A673 (cell line): ENCODE measurements at regions not wholly inside any gene's neighbourhood (a gene's known extent, or its start where the extent isn't known, plus 50 kb on each side); places are given as distances from the start of the nearest gene placed in this dataset.
A peak's percentile ranks its signal among the peaks of the same experiment; 100 is the strongest.

ENCODE experiments used
- BruUV-seq: library from RNA; stranded (reverse); fragments of 400-500 nt; replicated peaks from 2 replicates; lab custom pipeline; 2021; lab: Mats Ljungman, UMichigan
- CTCF ChIA-PET: fragments of 300-600 bp; sonication (Branson Sonifier 250); formaldehyde crosslinking; loops from one replicate; lab custom pipeline; 2022; ENCODE audit warnings: antibody characterized with exemption; lab: Charles Lee
- POLR2A ChIA-PET: fragments of 300-600 bp; sonication (Branson Sonifier 250); formaldehyde crosslinking; loops from one replicate; lab custom pipeline; 2022; ENCODE audit warnings: antibody characterized with exemption; ENCODE audit not compliant: low non-redundant PET; lab: Charles Lee
- DNase-seq: peaks from one replicate; pipeline ENCODE4 v3.0.0-alpha.2; 2015; ENCODE audit warnings: low spot score
- H3K27ac ChIP-seq: fragments of 200-600 bp; sonication (generic); 2 replicates; pipeline ENCODE4 v1.5.1; 2016; ENCODE audit warnings: mixed run types, low read depth, mild to moderate bottlenecking, mixed read lengths, antibody characterized with exemption, low read length; ENCODE audit not compliant: poor library complexity, severe bottlenecking
- H3K27me3 ChIP-seq: fragments of 200-600 bp; sonication (generic); replicated peaks from 2 replicates; pipeline ENCODE4 v1.6.1; 2017; ENCODE audit warnings: mixed run types, low read depth, mild to moderate bottlenecking, mixed read lengths, antibody characterized with exemption, low read length; ENCODE audit not compliant: insufficient read depth, poor library complexity
- H3K36me3 ChIP-seq: fragments of 200-600 bp; sonication (generic); 2 replicates; pipeline ENCODE4 v1.6.1; 2016; ENCODE audit warnings: mixed run types, mild to moderate bottlenecking, mixed read lengths, antibody characterized with exemption, low read length; ENCODE audit not compliant: insufficient read depth, poor library complexity, severe bottlenecking
- H3K4me1 ChIP-seq: fragments of 200-600 bp; sonication (generic); 2 replicates; pipeline ENCODE4 v1.6.1; 2017; ENCODE audit warnings: mixed run types, mild to moderate bottlenecking, mixed read lengths, antibody characterized with exemption, low read length; ENCODE audit not compliant: insufficient read depth, poor library complexity, severe bottlenecking
- H3K4me3 ChIP-seq: fragments of 200-600 bp; sonication (generic); 2 replicates; pipeline ENCODE4 v1.5.1; 2016; ENCODE audit warnings: low read depth, mixed run types, mild to moderate bottlenecking, mixed read lengths, low read length; ENCODE audit not compliant: poor library complexity, severe bottlenecking
- H3K9me3 ChIP-seq: fragments of 200-600 bp; sonication (generic); 2 replicates; pipeline ENCODE4 v1.6.1; 2016; ENCODE audit warnings: mixed run types, low read depth, mild to moderate bottlenecking, mixed read lengths, antibody characterized with exemption, low read length; ENCODE audit not compliant: poor library complexity, severe bottlenecking
- EZH2 ChIP-seq: fragments of 200-600 bp; sonication (generic); IDR thresholded peaks from 2 replicates; pipeline ENCODE4 v1.6.1; 2017; ENCODE audit warnings: borderline replicate concordance, low read depth, mild to moderate bottlenecking, mixed read lengths, antibody characterized with exemption, low read length; ENCODE audit not compliant: poor library complexity, severe bottlenecking
- intact Hi-C: fragments of 100-400 bp; cut with micrococcal nuclease; formaldehyde crosslinking; loops from one replicate; pipeline ENCODE4 v1.10.0; 2022; ENCODE audit not compliant: unreplicated experiment
- TF ChIP-seq, protein P1 (sequence below): fragments of 300-800, 200-600 bp; sonication (generic); conservative IDR thresholded peaks from 2 replicates; pipeline ENCODE4 v1.5.1; 2017; ENCODE audit warnings: low read depth, mild to moderate bottlenecking, antibody characterized with exemption, low read length, moderate library complexity, mixed read lengths

DNA sequence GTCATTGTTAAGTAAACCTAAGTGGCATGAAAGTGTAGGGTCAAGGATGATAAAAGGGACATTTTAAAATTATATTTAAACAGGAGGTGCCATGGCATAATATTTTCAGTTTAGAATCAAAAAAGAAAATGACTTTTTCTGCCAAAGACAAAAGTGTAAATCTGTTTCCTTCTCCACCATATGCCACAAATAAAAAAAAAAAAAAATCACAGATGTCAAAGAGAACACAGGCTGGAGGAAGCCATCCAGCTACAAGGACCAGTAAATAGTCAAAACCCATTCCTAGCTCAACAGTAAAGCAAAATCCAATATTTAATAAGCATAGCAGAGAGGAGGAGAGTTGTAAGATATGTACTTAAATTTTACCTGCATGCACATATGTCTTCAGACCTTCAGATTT lies 321.3 kb upstream of the TMEM229A start:
- no peaks in the 10 kb centered on the region for H3K36me3 ChIP-seq
- no peaks in the 10 kb centered on the region for H3K9me3 ChIP-seq
- H3K4me1 ChIP-seq = no peaks in the 10 kb centered on the region
- TF ChIP-seq, protein P1, sequence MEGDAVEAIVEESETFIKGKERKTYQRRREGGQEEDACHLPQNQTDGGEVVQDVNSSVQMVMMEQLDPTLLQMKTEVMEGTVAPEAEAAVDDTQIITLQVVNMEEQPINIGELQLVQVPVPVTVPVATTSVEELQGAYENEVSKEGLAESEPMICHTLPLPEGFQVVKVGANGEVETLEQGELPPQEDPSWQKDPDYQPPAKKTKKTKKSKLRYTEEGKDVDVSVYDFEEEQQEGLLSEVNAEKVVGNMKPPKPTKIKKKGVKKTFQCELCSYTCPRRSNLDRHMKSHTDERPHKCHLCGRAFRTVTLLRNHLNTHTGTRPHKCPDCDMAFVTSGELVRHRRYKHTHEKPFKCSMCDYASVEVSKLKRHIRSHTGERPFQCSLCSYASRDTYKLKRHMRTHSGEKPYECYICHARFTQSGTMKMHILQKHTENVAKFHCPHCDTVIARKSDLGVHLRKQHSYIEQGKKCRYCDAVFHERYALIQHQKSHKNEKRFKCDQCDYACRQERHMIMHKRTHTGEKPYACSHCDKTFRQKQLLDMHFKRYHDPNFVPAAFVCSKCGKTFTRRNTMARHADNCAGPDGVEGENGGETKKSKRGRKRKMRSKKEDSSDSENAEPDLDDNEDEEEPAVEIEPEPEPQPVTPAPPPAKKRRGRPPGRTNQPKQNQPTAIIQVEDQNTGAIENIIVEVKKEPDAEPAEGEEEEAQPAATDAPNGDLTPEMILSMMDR = no peak
- no peak for TF ChIP-seq EZH2
- H3K27ac ChIP-seq = no peak overlapping the region
- ChIA-PET CTCF (no interaction called here), POLR2A (no interaction called here)
- intact Hi-C loops = no loop called here
- H3K27me3 ChIP-seq = no peaks in the 10 kb centered on the region
- no TSS peak for BruUV-seq
- no peak overlapping the region for H3K4me3 ChIP-seq
- DNase-seq = no peak

DNA sequence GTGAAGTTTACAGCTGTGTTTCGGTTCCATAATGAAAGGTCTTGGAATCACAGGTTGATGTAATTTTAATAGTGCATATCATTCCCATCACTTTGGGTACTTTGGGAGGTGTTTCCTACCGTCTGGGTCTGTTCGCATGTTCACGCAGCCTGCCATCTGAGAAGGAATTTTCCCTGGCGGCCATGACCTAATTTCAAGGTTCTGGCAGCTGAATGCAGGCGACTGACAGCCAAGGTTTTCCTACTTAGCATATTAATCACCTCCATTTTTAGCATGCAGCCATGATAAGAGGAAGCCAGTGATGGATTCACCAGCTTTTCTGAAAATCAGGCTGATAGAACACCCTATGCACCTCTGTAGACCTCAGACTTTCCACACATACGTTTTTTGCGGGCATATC lies 319.1 kb upstream of the TMEM229A start:
- no TSS peak for BruUV-seq
- Histone ChIP-seq H3K9me3 (no peaks in the 10 kb centered on the region), H3K36me3 (no peaks in the 10 kb centered on the region), H3K27ac (no peak overlapping the region), H3K4me1 (no peaks in the 10 kb centered on the region), H3K27me3 (no peaks in the 10 kb centered on the region), H3K4me3 (no peak overlapping the region)
- CTCF ChIA-PET = no interaction called here
- no peak for DNase-seq
- POLR2A ChIA-PET = no interaction called here
- TF ChIP-seq EZH2 = no peak
- TF ChIP-seq, protein P1 = no peak
- intact Hi-C loops = no loop called here

DNA sequence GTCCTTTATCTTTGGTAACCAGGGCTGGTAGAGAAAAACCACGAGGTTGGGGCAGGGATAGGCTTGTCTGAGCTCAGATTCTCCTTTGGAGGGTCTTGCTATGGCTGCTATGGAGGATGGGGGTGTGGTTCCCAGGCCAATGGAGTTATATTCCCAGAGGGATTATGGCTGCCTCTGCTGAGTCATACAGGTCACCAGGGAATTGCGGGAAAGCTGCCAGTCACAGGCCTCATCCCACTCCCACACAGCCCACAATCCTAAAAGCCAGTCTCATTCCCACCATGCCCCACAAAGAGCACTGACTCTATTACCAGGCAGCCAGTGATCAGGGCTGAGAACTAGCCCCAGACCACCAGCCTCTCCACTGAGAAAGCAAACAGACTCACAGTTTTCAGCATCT lies 316.6 kb upstream of the TMEM229A start:
- Histone ChIP-seq H3K27me3 (no peaks in the 10 kb centered on the region), H3K4me1 (no peaks in the 10 kb centered on the region), H3K36me3 (no peaks in the 10 kb centered on the region), H3K27ac (no peak overlapping the region), H3K4me3 (no peak overlapping the region), H3K9me3 (no peaks in the 10 kb centered on the region)
- no TSS peak for BruUV-seq
- intact Hi-C loops = no loop called here
- TF ChIP-seq EZH2 = no peak
- TF ChIP-seq, protein P1 = no peak
- CTCF ChIA-PET = no interaction called here
- DNase-seq = peak; percentile 61
- POLR2A ChIA-PET = no interaction called here
